ENCODE measurements at regions not wholly inside any gene's neighbourhood (a gene's known extent, or its start where the extent isn't known, plus 50 kb on each side); places are given as distances from the start of the nearest gene placed in this dataset.

- H3K4me3 Mint-ChIP-seq: no peak overlapping the region
- Histone ChIP-seq H3K27me3 (ENCODE audit: insufficient read depth, low read length) (no peaks in the 10 kb centered on the region), H4K20me1 (ENCODE audit: control insufficient read depth, insufficient read depth, insufficient read length) (no peaks in the 10 kb centered on the region), H4K5ac (ENCODE audit: insufficient read length, low read depth, low read length) (no peak overlapping the region), H4K8ac (replicated peaks; ENCODE audit: insufficient read length, low read depth, low read length) (no peak overlapping the region), H3K56ac (ENCODE audit: insufficient read length, low read depth, low read length) (no peak overlapping the region), H3K14ac (ENCODE audit: insufficient read depth, low read length) (no peak overlapping the region), H3K79me2 (ENCODE audit: insufficient read depth, low read length) (no peaks in the 10 kb centered on the region), H2BK12ac (ENCODE audit: insufficient read length, low read depth, low read length) (no peak overlapping the region), H2BK5ac (ENCODE audit: insufficient read length, low read length) (no peak overlapping the region), H4K91ac (ENCODE audit: insufficient read length, low read depth, low read length) (no peak overlapping the region), H2BK20ac (ENCODE audit: low read depth, low read length, poor library complexity, severe bottlenecking) (no peak overlapping the region), H3K18ac (ENCODE audit: insufficient read length, low read depth, low read length) (no peak overlapping the region), H3K4me1 (ENCODE audit: insufficient read depth, low read length) (no peaks in the 10 kb centered on the region), H2BK120ac (ENCODE audit: low read depth, low read length, poor library complexity, severe bottlenecking) (no peak overlapping the region), H3K23me2 (ENCODE audit: insufficient read length, low read depth, low read length, poor library complexity, severe bottlenecking) (no peaks in the 10 kb centered on the region), H3K9me3 (ENCODE audit: control insufficient read depth, low read depth, low read length) (peaks cover 6% of the 10 kb centered on the region), H3T11ph (ENCODE audit: low read length) (no peak overlapping the region), H2AK5ac (ENCODE audit: insufficient read length, low read length) (no peak overlapping the region), H3K4me2 (ENCODE audit: insufficient read depth, insufficient read length, low read length) (no peak overlapping the region), H3K23ac (ENCODE audit: insufficient read length, low read depth, low read length) (no peak overlapping the region), H3K4ac (ENCODE audit: low read depth, low read length) (no peak overlapping the region), H2AFZ (ENCODE audit: low read length) (no peak overlapping the region), H3K9ac (ENCODE audit: extremely low read depth, insufficient read length, low read length) (no peak overlapping the region), H3K79me1 (ENCODE audit: insufficient read depth, low read depth, low read length, poor library complexity, severe bottlenecking) (no peaks in the 10 kb centered on the region), H3K27ac (ENCODE audit: insufficient read length, low read depth, low read length) (no peak overlapping the region), H2BK15ac (ENCODE audit: low read depth, low read length) (no peak overlapping the region)
- peaks cover 35 to 42% of the 10 kb centered on the region in 2 experiments for H3K4me1 Mint-ChIP-seq
- WGBS (ENCODE audit: extremely low coverage, insufficient read length, low lambda C conversion rate): no CpG with 5 or more reads among the region's 10 CpGs
- TF ChIP-seq, protein P1, sequence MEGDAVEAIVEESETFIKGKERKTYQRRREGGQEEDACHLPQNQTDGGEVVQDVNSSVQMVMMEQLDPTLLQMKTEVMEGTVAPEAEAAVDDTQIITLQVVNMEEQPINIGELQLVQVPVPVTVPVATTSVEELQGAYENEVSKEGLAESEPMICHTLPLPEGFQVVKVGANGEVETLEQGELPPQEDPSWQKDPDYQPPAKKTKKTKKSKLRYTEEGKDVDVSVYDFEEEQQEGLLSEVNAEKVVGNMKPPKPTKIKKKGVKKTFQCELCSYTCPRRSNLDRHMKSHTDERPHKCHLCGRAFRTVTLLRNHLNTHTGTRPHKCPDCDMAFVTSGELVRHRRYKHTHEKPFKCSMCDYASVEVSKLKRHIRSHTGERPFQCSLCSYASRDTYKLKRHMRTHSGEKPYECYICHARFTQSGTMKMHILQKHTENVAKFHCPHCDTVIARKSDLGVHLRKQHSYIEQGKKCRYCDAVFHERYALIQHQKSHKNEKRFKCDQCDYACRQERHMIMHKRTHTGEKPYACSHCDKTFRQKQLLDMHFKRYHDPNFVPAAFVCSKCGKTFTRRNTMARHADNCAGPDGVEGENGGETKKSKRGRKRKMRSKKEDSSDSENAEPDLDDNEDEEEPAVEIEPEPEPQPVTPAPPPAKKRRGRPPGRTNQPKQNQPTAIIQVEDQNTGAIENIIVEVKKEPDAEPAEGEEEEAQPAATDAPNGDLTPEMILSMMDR (conservative IDR thresholded peaks at IDR 0.05): no peak
- peaks cover 11 to 18% of the 10 kb centered on the region in 2 experiments for H3K9me3 Mint-ChIP-seq
- peaks cover 6% of the 10 kb centered on the region for H3K27me3 Mint-ChIP-seq (ENCODE audit: low read depth)
- H3K27ac Mint-ChIP-seq: no peak overlapping the region
- DNase-seq: no peak
- peaks cover 4 to 23% (median 6%) of the 10 kb centered on the region in 3 experiments for H3K36me3 Mint-ChIP-seq (ENCODE audit: insufficient read depth in 1 of 3, low read depth in 3 of 3)
Observed at GRCh38 chr3:127107491-127108375, 85.2 kb upstream of the PRR23E start.

All from H9 (cell line).